Vagina (tissue), 2 donors: ENCODE measurements at regions not wholly inside any gene's neighbourhood (a gene's known extent, or its start where the extent isn't known, plus 50 kb on each side); places are given as distances from the start of the nearest gene placed in this dataset.

ENCODE experiments used
- DNase-seq, 2 donors: peaks; one replicate each; pipeline ENCODE4 v3.0.0-alpha.2; 2017; ENCODE audit errors: extremely low spot score in 2 of 2
- H3K27ac ChIP-seq: fragments of 200-600 bp; sonication (generic); one replicate; pipeline ENCODE4 v1.5.1; 2019
- H3K27me3 ChIP-seq: fragments of 200-600 bp; sonication (generic); one replicate; pipeline ENCODE4 v1.5.1; 2019
- H3K36me3 ChIP-seq, 2 donors: fragments of 200-600 bp; sonication (generic); one replicate each; pipeline ENCODE4 v1.5.1; 2017 to 2019
- H3K4me1 ChIP-seq: fragments of 200-600 bp; sonication (generic); one replicate; pipeline ENCODE4 v1.5.1; 2019
- H3K4me3 ChIP-seq, 2 donors: fragments of 200-600 bp; sonication (generic); 1 replicate in 1 of 2; 2 replicates in 1 of 2; pipeline ENCODE4 v1.5.1; 2016 to 2019
- H3K9me3 ChIP-seq: fragments of 200-600 bp; sonication (generic); one replicate; pipeline ENCODE4 v1.5.1; 2019
- CTCF ChIP-seq, 3 experiments: fragments of 450-650 bp in 2 of 3; fragments of 200-600 bp in 1 of 3; sonication (generic) in 1 of 3; IDR thresholded peaks; one replicate each; pipeline ENCODE4 v1.5.1; 2017 to 2019; ENCODE audit warnings: antibody characterized with exemption in 3 of 3, mild to moderate bottlenecking in 2 of 3, moderate library complexity in 2 of 3
- POLR2A ChIP-seq, 2 donors: fragments of 450-650 bp; IDR thresholded peaks; one replicate each; pipeline ENCODE4 v1.6.1; 2017; ENCODE audit warnings: antibody characterized with exemption in 2 of 2, mild to moderate bottlenecking in 2 of 2, moderate library complexity in 2 of 2
- POLR2AphosphoS5 ChIP-seq, 2 donors: sonication (generic); formaldehyde crosslinking; IDR thresholded peaks; one replicate each; pipeline ENCODE4 v1.9.0; 2017; ENCODE audit warnings: antibody characterized with exemption in 2 of 2, mild to moderate bottlenecking in 2 of 2, low read depth in 1 of 2; ENCODE audit not compliant: insufficient read depth in 1 of 2
- intact Hi-C: fragments of 100-400 bp; cut with DNase I; formaldehyde crosslinking; loops from one replicate; pipeline ENCODE4 v1.15.1; 2023

GRCh38 chr3:65020281-65021160, 332.7 kb upstream of the ADAMTS9 start:
- TF ChIP-seq POLR2A (IDR thresholded peaks at IDR 0.05) (no peak), CTCF (IDR thresholded peaks at IDR 0.05) (no peak), POLR2AphosphoS5 (IDR thresholded peaks at IDR 0.05; ENCODE audit: insufficient read depth in 1 of 2, low read depth in 1 of 2) (no peak)
- Histone ChIP-seq H3K9me3 (no peaks in the 10 kb centered on the region), H3K36me3 (no peaks in the 10 kb centered on the region), H3K4me3 (no peak overlapping the region), H3K27me3 (no peaks in the 10 kb centered on the region), H3K27ac (peak overlapping the region; percentile 29), H3K4me1 (peaks cover 26% of the 10 kb centered on the region)
- intact Hi-C loops: no loop called here
- DNase-seq: no peak

GRCh38 chr3:65019443-65020055, 331.7 kb upstream of the ADAMTS9 start:
- H3K9me3 ChIP-seq: no peaks in the 10 kb centered on the region
- DNase-seq: no peak
- H3K4me3 ChIP-seq: no peak overlapping the region
- peak overlapping the region; percentile 29 for H3K27ac ChIP-seq
- peaks cover 26% of the 10 kb centered on the region for H3K4me1 ChIP-seq
- no peaks in the 10 kb centered on the region for H3K27me3 ChIP-seq
- H3K36me3 ChIP-seq: no peaks in the 10 kb centered on the region
- intact Hi-C loops: no loop called here
- no peak for TF ChIP-seq POLR2A (IDR thresholded peaks at IDR 0.05)
- TF ChIP-seq POLR2AphosphoS5 (IDR thresholded peaks at IDR 0.05; ENCODE audit: insufficient read depth in 1 of 2, low read depth in 1 of 2): no peak
- TF ChIP-seq CTCF (IDR thresholded peaks at IDR 0.05): no peak

GRCh38 chr3:65018801-65019200, 331.0 kb upstream of the ADAMTS9 start:
- Histone ChIP-seq H3K9me3 (peaks cover 2% of the 10 kb centered on the region), H3K27ac (no peak overlapping the region), H3K4me3 (no peak overlapping the region), H3K36me3 (no peaks in the 10 kb centered on the region), H3K4me1 (peaks cover 26% of the 10 kb centered on the region), H3K27me3 (no peaks in the 10 kb centered on the region)
- no peak for DNase-seq
- TF ChIP-seq POLR2AphosphoS5 (IDR thresholded peaks at IDR 0.05; ENCODE audit: insufficient read depth in 1 of 2, low read depth in 1 of 2) (no peak), CTCF (IDR thresholded peaks at IDR 0.05) (no peak), POLR2A (IDR thresholded peaks at IDR 0.05) (no peak)
- intact Hi-C loops: no loop called here

- intact Hi-C loops: no loop called here
- H3K27me3 ChIP-seq: no peaks in the 10 kb centered on the region
Measured at GRCh38 chr3:65017359-65017758, 329.6 kb upstream of the ADAMTS9 start.

More at GRCh38 chr3:65017359-65017758, 329.6 kb upstream of the ADAMTS9 start:
- Histone ChIP-seq H3K36me3 (no peaks in the 10 kb centered on the region), H3K9me3 (peaks cover 4% of the 10 kb centered on the region), H3K4me1 (peaks cover 26% of the 10 kb centered on the region), H3K4me3 (no peak overlapping the region), H3K27ac (no peak overlapping the region)
- DNase-seq: no peak
- TF ChIP-seq POLR2AphosphoS5 (IDR thresholded peaks at IDR 0.05; ENCODE audit: insufficient read depth in 1 of 2, low read depth in 1 of 2): no peak
- no peak for TF ChIP-seq CTCF (IDR thresholded peaks at IDR 0.05)
- no peak for TF ChIP-seq POLR2A (IDR thresholded peaks at IDR 0.05)
